Hepatocyte (in vitro differentiated cells): ENCODE measurements at regions not wholly inside any gene's neighbourhood (a gene's known extent, or its start where the extent isn't known, plus 50 kb on each side); places are given as distances from the start of the nearest gene placed in this dataset.
"Not testable (repeated sequence)": the region's sequence is repeated elsewhere in the genome, so short reads cannot be mapped to it uniquely, and the experiment has no call there.

Experiments used
- DNase-seq: peaks from one replicate; pipeline ENCODE4 v3.0.0-alpha.2; 2016; ENCODE audit warnings: low spot score
- H2AFZ ChIP-seq: fragments of 200-600 bp; sonication (generic); 2 replicates; pipeline ENCODE4 v1.6.0; 2016; ENCODE audit warnings: antibody characterized with exemption, mild to moderate bottlenecking
- H3K27ac ChIP-seq: fragments of 200-600 bp; sonication (generic); 2 replicates; pipeline ENCODE4 v1.5.1; 2016; ENCODE audit warnings: mild to moderate bottlenecking
- H3K27me3 ChIP-seq: fragments of 200-600 bp; sonication (generic); 2 replicates; pipeline ENCODE4 v1.6.1; 2016
- H3K36me3 ChIP-seq: fragments of 200-600 bp; sonication (generic); replicated peaks from 2 replicates; pipeline ENCODE4 v1.5.1; 2016; ENCODE audit warnings: low read depth; ENCODE audit not compliant: insufficient read depth
- H3K4me1 ChIP-seq: fragments of 200-600 bp; sonication (generic); 2 replicates; pipeline ENCODE4 v1.5.1; 2016; ENCODE audit warnings: mild to moderate bottlenecking, moderate library complexity; ENCODE audit not compliant: insufficient read depth
- H3K4me2 ChIP-seq: fragments of 200-600 bp; sonication (generic); 2 replicates; pipeline ENCODE4 v1.6.0; 2016
- H3K4me3 ChIP-seq: fragments of 200-600 bp; sonication (generic); 2 replicates; pipeline ENCODE4 v1.5.1; 2016; ENCODE audit warnings: mild to moderate bottlenecking
- H3K79me2 ChIP-seq: fragments of 200-600 bp; sonication (generic); 2 replicates; pipeline ENCODE4 v1.6.0; 2017; ENCODE audit warnings: mild to moderate bottlenecking
- H3K9me2 ChIP-seq: fragments of 200-600 bp; sonication (generic); replicated peaks from 2 replicates; pipeline ENCODE4 v1.6.0; 2017; ENCODE audit warnings: mild to moderate bottlenecking; ENCODE audit not compliant: insufficient read depth
- H3K9me3 ChIP-seq: fragments of 200-600 bp; sonication (generic); 2 replicates; pipeline ENCODE4 v1.5.1; 2016; ENCODE audit warnings: low read depth, mild to moderate bottlenecking
- H4K20me1 ChIP-seq: fragments of 200-600 bp; sonication (generic); 2 replicates; pipeline ENCODE4 v1.6.0; 2016; ENCODE audit warnings: mild to moderate bottlenecking; ENCODE audit not compliant: insufficient read depth, poor library complexity, severe bottlenecking
- CTCF ChIP-seq: fragments of 200-600 bp; sonication (generic); IDR thresholded peaks from 2 replicates; pipeline ENCODE4 v1.5.1; 2016; ENCODE audit warnings: antibody characterized with exemption, mild to moderate bottlenecking; ENCODE audit not compliant: poor library complexity
- EZH2 ChIP-seq: fragments of 200-600 bp; sonication (generic); IDR thresholded peaks from 2 replicates; pipeline ENCODE4 v1.6.1; 2016; ENCODE audit warnings: antibody characterized with exemption, mild to moderate bottlenecking, borderline replicate concordance
- EZH2phosphoT487 ChIP-seq: fragments of 200-600 bp; sonication (generic); IDR thresholded peaks from one replicate; pipeline ENCODE4 v1.6.1; 2018; ENCODE audit warnings: antibody characterized with exemption, mild to moderate bottlenecking, low read depth, moderate library complexity; ENCODE audit not compliant: unreplicated experiment, severe bottlenecking
- WGBS: methylation state at CpG from one replicate; pipeline ENCODE4 v1.1.6; 2016; ENCODE audit warnings: low lambda C conversion rate; ENCODE audit errors: missing lambda C conversion rate; 5-methylcytosine and 5-hydroxymethylcytosine counted together

- peaks cover 2% of the 10 kb centered on the region for H3K4me1 ChIP-seq
- no peak overlapping the region for H3K27ac ChIP-seq
- H3K27me3 ChIP-seq: peaks cover under 1% of the 10 kb centered on the region
- no peak for TF ChIP-seq EZH2
- no peak for TF ChIP-seq EZH2phosphoT487
- TF ChIP-seq CTCF: no peak
- no peaks in the 10 kb centered on the region for H3K9me3 ChIP-seq
- no peak overlapping the region for H3K4me3 ChIP-seq
- H4K20me1 ChIP-seq: no peaks in the 10 kb centered on the region
- no peak overlapping the region for H3K4me2 ChIP-seq
- no peak overlapping the region for H2AFZ ChIP-seq
- no peaks in the 10 kb centered on the region for H3K9me2 ChIP-seq
- H3K36me3 ChIP-seq: no peaks in the 10 kb centered on the region
- no peaks in the 10 kb centered on the region for H3K79me2 ChIP-seq
- peak; percentile 61 for DNase-seq
- WGBS: 77% methylated on average over 24 of the region's 28 CpGs
These were observed 169.4 kb downstream of the TBC1D2B start for GRCh38 chr15:77907824-77908751.

GRCh38 chr15:77906062-77906990, 171.2 kb downstream of the TBC1D2B start:
- not testable (repeated sequence) for H4K20me1 ChIP-seq, H3K79me2 ChIP-seq, H3K27ac ChIP-seq, H3K36me3 ChIP-seq, H3K4me3 ChIP-seq, H3K4me2 ChIP-seq, H3K27me3 ChIP-seq, H3K4me1 ChIP-seq, H3K9me3 ChIP-seq, H3K9me2 ChIP-seq, H2AFZ ChIP-seq, DNase-seq
- 84% methylated on average over 16 of the region's 17 CpGs for WGBS

- Histone ChIP-seq H3K4me3 (no peak overlapping the region), H2AFZ (no peak overlapping the region), H3K9me2 (no peaks in the 10 kb centered on the region), H3K4me2 (no peak overlapping the region), H3K27ac (no peak overlapping the region), H3K9me3 (no peaks in the 10 kb centered on the region), H4K20me1 (no peaks in the 10 kb centered on the region), H3K4me1 (peaks cover 2% of the 10 kb centered on the region), H3K79me2 (no peaks in the 10 kb centered on the region), H3K36me3 (no peaks in the 10 kb centered on the region), H3K27me3 (no peaks in the 10 kb centered on the region)
- TF ChIP-seq EZH2 (no peak), EZH2phosphoT487 (no peak), CTCF (no peak)
- 85% methylated on average over 13 of the region's 13 CpGs for WGBS
- DNase-seq: no peak
These were observed 172.1 kb downstream of the TBC1D2B start for GRCh38 chr15:77905301-77905920.

GRCh38 chr15:77904901-77905300, 172.6 kb downstream of the TBC1D2B start:
- Histone ChIP-seq H3K4me3 (no peak overlapping the region), H4K20me1 (no peaks in the 10 kb centered on the region), H3K4me2 (no peak overlapping the region), H3K27ac (no peak overlapping the region), H3K4me1 (peaks cover 2% of the 10 kb centered on the region), H3K9me2 (no peaks in the 10 kb centered on the region), H3K9me3 (no peaks in the 10 kb centered on the region), H3K27me3 (no peaks in the 10 kb centered on the region), H2AFZ (no peak overlapping the region), H3K36me3 (no peaks in the 10 kb centered on the region), H3K79me2 (no peaks in the 10 kb centered on the region)
- no peak for TF ChIP-seq EZH2
- WGBS: 89% methylated on average over 5 of the region's 5 CpGs
- no peak for DNase-seq
